K562 (cell line): ENCODE measurements at regions not wholly inside any gene's neighbourhood (a gene's known extent, or its start where the extent isn't known, plus 50 kb on each side); places are given as distances from the start of the nearest gene placed in this dataset.

Experiments
- ATAC-seq: fragments of 200-7000 bp; cut with Tn5 transposase; 3 replicates; pipeline ENCODE4 v1.9.1; 2020; ENCODE audit warnings: moderate library complexity
- BruUV-seq: library from RNA; stranded (reverse); fragments of 400-500 nt; replicated peaks from 2 replicates; lab custom pipeline; 2021; lab: Mats Ljungman, UMichigan
- CTCF ChIA-PET: fragments of 300-600 bp; formaldehyde crosslinking; extraction: SDS; loops from one replicate; lab custom pipeline; 2021; ENCODE audit warnings: low intra/inter-chr PET ratio; lab: Yijun Ruan, JAX
- POLR2A ChIA-PET: fragments of 300-600, 350-650 bp; sonication (Branson Sonifier 250); formaldehyde crosslinking; extraction: SDS; loops from one replicate; lab custom pipeline; 2021; ENCODE audit warnings: antibody characterized with exemption, inconsistent platforms; lab: Yijun Ruan, JAX
- DNase-seq, 4 experiments: peaks; one replicate each; pipeline versions ENCODE4 v3.0.0 to v3.0.0-alpha.2; 2011 to 2018; ENCODE audit warnings: low spot score in 3 of 4, mixed read lengths in 3 of 4; ENCODE audit errors: extremely low read depth in 1 of 4
- FAIRE-seq: peaks from 2 replicates; lab custom pipeline; 2011; peaks lifted over from hg19 to GRCh38; lab: Jason Lieb, UNC
- H2AFZ ChIP-seq: 2 replicates; pipeline ENCODE4 v1.6.0; 2011; ENCODE audit warnings: low read depth, low read length, control low read depth, inconsistent platforms
- H3K27ac ChIP-seq: fragments of 200-600 bp; 3 replicates; pipeline ENCODE4 v1.8.0; 2011; ENCODE audit warnings: low read depth, mild to moderate bottlenecking, control low read depth, inconsistent platforms, low read length, moderate library complexity, mixed read lengths; ENCODE audit errors: extremely low read depth
- H3K27me3 ChIP-seq, 2 experiments: fragments of 300-600 bp in 1 of 2; 2 replicates in 1 of 2; 3 replicates in 1 of 2; pipeline versions ENCODE4 v1.6.0 to v1.8.0; 2011; ENCODE audit warnings: inconsistent platforms in 2 of 2, low read length in 2 of 2, mild to moderate bottlenecking in 1 of 2, mixed read lengths in 1 of 2, moderate library complexity in 1 of 2; ENCODE audit not compliant: control insufficient read depth in 2 of 2, insufficient read depth in 2 of 2
- H3K36me3 ChIP-seq: fragments of 300-600 bp; 3 replicates; pipeline ENCODE4 v1.8.0; 2011; ENCODE audit warnings: mild to moderate bottlenecking, low read length, inconsistent platforms; ENCODE audit not compliant: control insufficient read depth, insufficient read depth
- H3K4me1 ChIP-seq, 2 experiments: fragments of 200-600 bp in 1 of 2; replicated peaks in 1 of 2; 2 replicates in 1 of 2; 3 replicates in 1 of 2; pipeline versions ENCODE4 v1.5.1 to v1.8.0; 2011; ENCODE audit warnings: inconsistent platforms in 2 of 2, low read length in 2 of 2, mild to moderate bottlenecking in 1 of 2, mixed read lengths in 1 of 2, moderate library complexity in 1 of 2; ENCODE audit not compliant: control insufficient read depth in 2 of 2, insufficient read depth in 2 of 2
- H3K4me2 ChIP-seq: 2 replicates; pipeline ENCODE4 v1.6.1; 2011; ENCODE audit warnings: low read length, control low read depth, inconsistent platforms, mixed read lengths; ENCODE audit not compliant: insufficient read depth
- H3K4me3 ChIP-seq: fragments of 200-600 bp; sonication (generic), shearing (Covaris generic); 2 replicates; pipeline ENCODE4 v1.5.1; 2016; ENCODE audit warnings: control low read depth, inconsistent platforms
- H3K79me2 ChIP-seq: fragments of 200-600 bp; 3 replicates; pipeline ENCODE4 v1.8.0; 2011; ENCODE audit warnings: low read length, inconsistent platforms; ENCODE audit not compliant: control insufficient read depth, insufficient read depth
- H3K9ac ChIP-seq, 2 experiments: 2 replicates each; pipeline versions ENCODE4 v1.6.0 to v1.6.1; 2011; ENCODE audit warnings: low read depth in 2 of 2, low read length in 2 of 2, control low read depth in 1 of 2, inconsistent platforms in 1 of 2, mild to moderate bottlenecking in 1 of 2, mixed read lengths in 1 of 2; ENCODE audit not compliant: insufficient read depth in 1 of 2
- H3K9me1 ChIP-seq: one replicate; pipeline ENCODE4 v1.6.0; 2011; ENCODE audit warnings: inconsistent platforms, mild to moderate bottlenecking, low read length, moderate library complexity; ENCODE audit not compliant: control insufficient read depth, insufficient read depth
- H3K9me3 ChIP-seq: replicated peaks from 2 replicates; pipeline ENCODE4 v1.5.1; 2011; ENCODE audit warnings: low read depth, low read length, inconsistent platforms; ENCODE audit not compliant: control insufficient read depth, insufficient read depth
- H4K20me1 ChIP-seq: replicated peaks from 2 replicates; pipeline ENCODE4 v1.6.1; 2011; ENCODE audit warnings: low read length, inconsistent platforms, mixed read lengths; ENCODE audit not compliant: control insufficient read depth, insufficient read depth
- ADNP ChIP-seq: fragments of 200-800 bp; sonication (Bioruptor generic); IDR thresholded peaks from 2 replicates; pipeline ENCODE4 v1.6.1; 2016; ENCODE audit warnings: missing genetic modification characterization, missing compliant biosample characterization
- CBX2 ChIP-seq: fragments of 200-600 bp; sonication (generic); IDR thresholded peaks from one replicate; pipeline ENCODE4 v1.6.1; 2012; ENCODE audit warnings: mild to moderate bottlenecking, low read length, inconsistent platforms; ENCODE audit not compliant: insufficient read depth, poor library complexity, severe bottlenecking
- CBX5 ChIP-seq: IDR thresholded peaks from 2 replicates; pipeline ENCODE4 v1.6.1; 2014; ENCODE audit warnings: low read depth, borderline replicate concordance
- MAFG ChIP-seq: fragments of 450-650 bp; conservative IDR thresholded peaks from 2 replicates; pipeline ENCODE4 v1.6.1; 2016; ENCODE audit warnings: missing genetic modification characterization, missing compliant biosample characterization
- SMAD3 ChIP-seq: fragments of 450-650 bp; formaldehyde crosslinking; conservative IDR thresholded peaks from 2 replicates; pipeline ENCODE4 v1.4.0; 2020; ENCODE audit warnings: mild to moderate bottlenecking
- ZBTB7A ChIP-seq: IDR thresholded peaks from 2 replicates; pipeline ENCODE4 v1.6.1; 2011; ENCODE audit warnings: low read depth, mild to moderate bottlenecking, low read length, moderate library complexity, borderline replicate concordance; ENCODE audit not compliant: control insufficient read depth
- WGBS: fragments of 100-300 bp; shearing (Covaris generic); methylation state at CpG from one replicate; pipeline ENCODE4 v1.1.6; 2016; ENCODE audit warnings: low coverage, mixed read lengths; ENCODE audit not compliant: insufficient coverage; ENCODE audit errors: missing lambda C conversion rate; 5-methylcytosine and 5-hydroxymethylcytosine counted together
- in situ Hi-C: fragments of 300-500 bp; cut with MboI; formaldehyde crosslinking; loops from 4 replicates; pipeline ENCODE4 v1.15.0; 2018; ENCODE audit warnings: inconsistent platforms, mixed read lengths
- intact Hi-C: fragments of 100-400 bp; cut with micrococcal nuclease; formaldehyde crosslinking; loops from 2 replicates; pipeline ENCODE4 v1.14.2; 2022
- TF ChIP-seq, protein P1 (sequence below): fragments of 250-450 bp; sonication (Bioruptor Pico); IDR thresholded peaks from 2 replicates; pipeline ENCODE4 v1.8.0; 2021; ENCODE audit warnings: mild to moderate bottlenecking, moderate library complexity
- TF ChIP-seq, protein P2 (sequence below): fragments of 250-450 bp; sonication (Bioruptor Pico); IDR thresholded peaks from 2 replicates; pipeline ENCODE4 v1.4.0; 2020
- TF ChIP-seq, protein P3 (sequence below): fragments of 450-650 bp; formaldehyde crosslinking; IDR thresholded peaks from 2 replicates; pipeline ENCODE4 v1.4.0; 2020; ENCODE audit warnings: mild to moderate bottlenecking, moderate library complexity
- TF ChIP-seq, protein P4 (sequence below): sonication (generic); formaldehyde crosslinking; IDR thresholded peaks from 2 replicates; pipeline ENCODE4 v1.8.0; 2022; ENCODE audit warnings: mild to moderate bottlenecking, missing genetic modification reagents
- TF ChIP-seq, protein P5 (sequence below): fragments of 250-450 bp; sonication (Bioruptor Pico); IDR thresholded peaks from 2 replicates; pipeline ENCODE4 v1.4.0; 2020; ENCODE audit warnings: mild to moderate bottlenecking, moderate library complexity

DNA sequence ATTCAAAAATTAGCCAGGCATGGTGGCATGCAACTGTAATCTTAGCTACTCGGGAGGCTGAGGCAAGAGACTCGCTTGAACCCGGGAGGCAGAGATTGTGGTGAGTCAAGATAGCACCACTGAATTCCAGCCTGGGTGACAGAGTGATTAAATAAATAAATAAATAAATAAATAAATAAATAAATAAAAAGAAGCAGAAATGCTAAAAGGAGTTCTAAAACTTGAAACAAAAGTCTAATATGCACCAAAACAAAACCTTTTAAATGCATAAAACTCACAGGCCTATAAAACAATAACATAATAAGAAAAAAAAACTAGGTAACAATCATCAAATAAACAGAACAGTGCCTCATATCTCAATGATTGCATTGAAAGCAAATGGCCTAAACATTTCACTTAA is 1458.9 kb downstream of the AMY1C start:
- Histone ChIP-seq H3K36me3 (no peaks in the 10 kb centered on the region), H3K4me2 (no peak overlapping the region), H3K4me3 (no peak overlapping the region), H2AFZ (no peak overlapping the region), H4K20me1 (no peaks in the 10 kb centered on the region), H3K4me1 (no peaks in the 10 kb centered on the region)
- WGBS, result 0% methylated on average over 3 of the region's 3 CpGs
- intact Hi-C loops (no loop called here), in situ Hi-C loops (no loop called here)
- BruUV-seq, result no TSS peak
- no peak for FAIRE-seq
- ATAC-seq, result no peak
- no peak for TF ChIP-seq MAFG (tag)
- TF ChIP-seq CBX2, result no peak
- TF ChIP-seq, protein P1, sequence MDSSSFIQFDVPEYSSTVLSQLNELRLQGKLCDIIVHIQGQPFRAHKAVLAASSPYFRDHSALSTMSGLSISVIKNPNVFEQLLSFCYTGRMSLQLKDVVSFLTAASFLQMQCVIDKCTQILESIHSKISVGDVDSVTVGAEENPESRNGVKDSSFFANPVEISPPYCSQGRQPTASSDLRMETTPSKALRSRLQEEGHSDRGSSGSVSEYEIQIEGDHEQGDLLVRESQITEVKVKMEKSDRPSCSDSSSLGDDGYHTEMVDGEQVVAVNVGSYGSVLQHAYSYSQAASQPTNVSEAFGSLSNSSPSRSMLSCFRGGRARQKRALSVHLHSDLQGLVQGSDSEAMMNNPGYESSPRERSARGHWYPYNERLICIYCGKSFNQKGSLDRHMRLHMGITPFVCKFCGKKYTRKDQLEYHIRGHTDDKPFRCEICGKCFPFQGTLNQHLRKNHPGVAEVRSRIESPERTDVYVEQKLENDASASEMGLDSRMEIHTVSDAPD, result no peak
- TF ChIP-seq ADNP (tag), result no peak
- TF ChIP-seq, protein P2, sequence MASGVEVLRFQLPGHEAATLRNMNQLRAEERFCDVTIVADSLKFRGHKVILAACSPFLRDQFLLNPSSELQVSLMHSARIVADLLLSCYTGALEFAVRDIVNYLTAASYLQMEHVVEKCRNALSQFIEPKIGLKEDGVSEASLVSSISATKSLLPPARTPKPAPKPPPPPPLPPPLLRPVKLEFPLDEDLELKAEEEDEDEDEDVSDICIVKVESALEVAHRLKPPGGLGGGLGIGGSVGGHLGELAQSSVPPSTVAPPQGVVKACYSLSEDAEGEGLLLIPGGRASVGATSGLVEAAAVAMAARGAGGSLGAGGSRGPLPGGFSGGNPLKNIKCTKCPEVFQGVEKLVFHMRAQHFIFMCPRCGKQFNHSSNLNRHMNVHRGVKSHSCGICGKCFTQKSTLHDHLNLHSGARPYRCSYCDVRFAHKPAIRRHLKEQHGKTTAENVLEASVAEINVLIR (CRISPR knock-in tag), result no peak
- TF ChIP-seq, protein P3, sequence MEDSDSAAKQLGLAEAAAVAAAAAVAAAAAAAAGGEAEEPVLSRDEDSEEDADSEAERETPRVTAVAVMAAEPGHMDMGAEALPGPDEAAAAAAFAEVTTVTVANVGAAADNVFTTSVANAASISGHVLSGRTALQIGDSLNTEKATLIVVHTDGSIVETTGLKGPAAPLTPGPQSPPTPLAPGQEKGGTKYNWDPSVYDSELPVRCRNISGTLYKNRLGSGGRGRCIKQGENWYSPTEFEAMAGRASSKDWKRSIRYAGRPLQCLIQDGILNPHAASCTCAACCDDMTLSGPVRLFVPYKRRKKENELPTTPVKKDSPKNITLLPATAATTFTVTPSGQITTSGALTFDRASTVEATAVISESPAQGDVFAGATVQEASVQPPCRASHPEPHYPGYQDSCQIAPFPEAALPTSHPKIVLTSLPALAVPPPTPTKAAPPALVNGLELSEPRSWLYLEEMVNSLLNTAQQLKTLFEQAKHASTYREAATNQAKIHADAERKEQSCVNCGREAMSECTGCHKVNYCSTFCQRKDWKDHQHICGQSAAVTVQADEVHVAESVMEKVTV, result no peak
- TF ChIP-seq, protein P4, sequence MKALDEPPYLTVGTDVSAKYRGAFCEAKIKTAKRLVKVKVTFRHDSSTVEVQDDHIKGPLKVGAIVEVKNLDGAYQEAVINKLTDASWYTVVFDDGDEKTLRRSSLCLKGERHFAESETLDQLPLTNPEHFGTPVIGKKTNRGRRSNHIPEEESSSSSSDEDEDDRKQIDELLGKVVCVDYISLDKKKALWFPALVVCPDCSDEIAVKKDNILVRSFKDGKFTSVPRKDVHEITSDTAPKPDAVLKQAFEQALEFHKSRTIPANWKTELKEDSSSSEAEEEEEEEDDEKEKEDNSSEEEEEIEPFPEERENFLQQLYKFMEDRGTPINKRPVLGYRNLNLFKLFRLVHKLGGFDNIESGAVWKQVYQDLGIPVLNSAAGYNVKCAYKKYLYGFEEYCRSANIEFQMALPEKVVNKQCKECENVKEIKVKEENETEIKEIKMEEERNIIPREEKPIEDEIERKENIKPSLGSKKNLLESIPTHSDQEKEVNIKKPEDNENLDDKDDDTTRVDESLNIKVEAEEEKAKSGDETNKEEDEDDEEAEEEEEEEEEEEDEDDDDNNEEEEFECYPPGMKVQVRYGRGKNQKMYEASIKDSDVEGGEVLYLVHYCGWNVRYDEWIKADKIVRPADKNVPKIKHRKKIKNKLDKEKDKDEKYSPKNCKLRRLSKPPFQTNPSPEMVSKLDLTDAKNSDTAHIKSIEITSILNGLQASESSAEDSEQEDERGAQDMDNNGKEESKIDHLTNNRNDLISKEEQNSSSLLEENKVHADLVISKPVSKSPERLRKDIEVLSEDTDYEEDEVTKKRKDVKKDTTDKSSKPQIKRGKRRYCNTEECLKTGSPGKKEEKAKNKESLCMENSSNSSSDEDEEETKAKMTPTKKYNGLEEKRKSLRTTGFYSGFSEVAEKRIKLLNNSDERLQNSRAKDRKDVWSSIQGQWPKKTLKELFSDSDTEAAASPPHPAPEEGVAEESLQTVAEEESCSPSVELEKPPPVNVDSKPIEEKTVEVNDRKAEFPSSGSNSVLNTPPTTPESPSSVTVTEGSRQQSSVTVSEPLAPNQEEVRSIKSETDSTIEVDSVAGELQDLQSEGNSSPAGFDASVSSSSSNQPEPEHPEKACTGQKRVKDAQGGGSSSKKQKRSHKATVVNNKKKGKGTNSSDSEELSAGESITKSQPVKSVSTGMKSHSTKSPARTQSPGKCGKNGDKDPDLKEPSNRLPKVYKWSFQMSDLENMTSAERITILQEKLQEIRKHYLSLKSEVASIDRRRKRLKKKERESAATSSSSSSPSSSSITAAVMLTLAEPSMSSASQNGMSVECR, result no peak
- TF ChIP-seq, protein P5, sequence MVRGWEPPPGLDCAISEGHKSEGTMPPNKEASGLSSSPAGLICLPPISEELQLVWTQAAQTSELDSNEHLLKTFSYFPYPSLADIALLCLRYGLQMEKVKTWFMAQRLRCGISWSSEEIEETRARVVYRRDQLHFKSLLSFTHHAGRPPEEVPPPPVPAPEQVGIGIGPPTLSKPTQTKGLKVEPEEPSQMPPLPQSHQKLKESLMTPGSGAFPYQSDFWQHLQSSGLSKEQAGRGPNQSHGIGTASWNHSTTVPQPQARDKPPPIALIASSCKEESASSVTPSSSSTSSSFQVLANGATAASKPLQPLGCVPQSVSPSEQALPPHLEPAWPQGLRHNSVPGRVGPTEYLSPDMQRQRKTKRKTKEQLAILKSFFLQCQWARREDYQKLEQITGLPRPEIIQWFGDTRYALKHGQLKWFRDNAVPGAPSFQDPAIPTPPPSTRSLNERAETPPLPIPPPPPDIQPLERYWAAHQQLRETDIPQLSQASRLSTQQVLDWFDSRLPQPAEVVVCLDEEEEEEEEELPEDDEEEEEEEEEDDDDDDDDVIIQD (CRISPR knock-in tag), result no peak
- TF ChIP-seq SMAD3 (CRISPR knock-in tag), result no peak
- no peak for TF ChIP-seq CBX5
- no peak for TF ChIP-seq ZBTB7A
- TF ChIP-seq, all 486 proteins: peak for 0
- no peak overlapping the region for H3K9ac ChIP-seq
- POLR2A ChIA-PET, result no interaction called here
- H3K79me2 ChIP-seq, result no peaks in the 10 kb centered on the region
- H3K9me3 ChIP-seq, result 0 out of 2 replicates have a peak, but pooled peaks cover 1% of the 10 kb centered on the region
- CTCF ChIA-PET, result no interaction called here
- DNase-seq, result no peak
- no peaks in the 10 kb centered on the region for H3K9me1 ChIP-seq
- H3K27ac ChIP-seq, result no peak overlapping the region
- no peaks in the 10 kb centered on the region for H3K27me3 ChIP-seq
